ENCODE measurements at regions not wholly inside any gene's neighbourhood (a gene's known extent, or its start where the extent isn't known, plus 50 kb on each side); places are given as distances from the start of the nearest gene placed in this dataset.

DNA sequence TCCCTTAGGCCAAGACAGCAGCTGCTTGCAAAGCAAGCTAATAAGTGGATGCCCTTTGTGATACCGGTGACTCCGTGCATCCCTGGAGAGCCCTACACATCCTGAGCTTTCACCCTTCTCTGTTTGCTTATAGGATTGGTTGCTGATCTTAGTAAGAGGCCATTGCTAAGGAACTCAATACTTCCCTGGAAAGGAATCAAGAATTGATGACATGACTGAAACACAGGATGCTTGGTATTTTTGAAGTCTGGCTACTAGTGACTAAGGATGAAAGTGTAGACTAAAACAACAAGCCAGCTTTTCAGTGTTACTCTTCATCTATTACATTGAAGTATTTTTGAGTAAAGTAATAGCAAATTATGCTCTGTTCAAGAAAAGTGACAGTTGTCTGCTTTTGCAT, 123.0 kb upstream of the SERPINE2 start:
- Histone ChIP-seq H3K4me3 (ENCODE audit: extremely low read depth in 1 of 4, insufficient read depth in 2 of 4, low read depth in 3 of 4, low read length in 4 of 4) (no peak overlapping the region), H2AFZ (ENCODE audit: low read length) (no peak overlapping the region), H3K14ac (ENCODE audit: insufficient read length) (no peak overlapping the region), H3K23me2 (ENCODE audit: low read depth, low read length) (no peaks in the 10 kb centered on the region), H3K9me3 (ENCODE audit: insufficient read depth in 2 of 2, low read depth in 1 of 2, low read length in 1 of 2) (no peaks in the 10 kb centered on the region), H2BK15ac (ENCODE audit: low read length) (no peak overlapping the region), H3K79me1 (ENCODE audit: low read depth, low read length) (no peaks in the 10 kb centered on the region), H3K4ac (replicated peaks; ENCODE audit: insufficient read length, low read depth, low read length) (no peak overlapping the region), H3K4me1 (replicated peaks in 1 of 4; ENCODE audit: control insufficient read depth in 3 of 4, insufficient read depth in 4 of 4, low read length in 3 of 4) (no peaks in the 10 kb centered on the region), H2BK20ac (ENCODE audit: low read length) (no peak overlapping the region), H2BK12ac (ENCODE audit: low read depth, low read length) (no peak overlapping the region), H4K5ac (ENCODE audit: insufficient read length, low read depth, low read length) (no peak overlapping the region), H3K56ac (replicated peaks; ENCODE audit: insufficient read length, low read depth, low read length) (no peak overlapping the region), H3K18ac (ENCODE audit: extremely low read depth, low read length) (no peak overlapping the region), H3K9ac (replicated peaks in 1 of 4; ENCODE audit: extremely low read depth in 1 of 4, low read depth in 3 of 4, low read length in 3 of 4) (no peak overlapping the region), H3K27me3 (replicated peaks in 1 of 4; ENCODE audit: control insufficient read depth in 3 of 4, extremely low read depth in 1 of 4, insufficient read depth in 3 of 4, low read length in 3 of 4) (no peaks in the 10 kb centered on the region), H4K20me1 (replicated peaks in 1 of 2; ENCODE audit: control insufficient read depth in 1 of 2, insufficient read depth in 2 of 2, low read length in 2 of 2) (no peaks in the 10 kb centered on the region), H3K79me2 (ENCODE audit: control insufficient read depth in 1 of 2, insufficient read depth in 2 of 2, low read length in 2 of 2) (no peaks in the 10 kb centered on the region), H4K8ac (ENCODE audit: extremely low read depth, insufficient read depth, low read length) (no peak overlapping the region), H2BK120ac (replicated peaks; ENCODE audit: low read depth, low read length) (no peak overlapping the region), H3K36me3 (ENCODE audit: control insufficient read depth in 2 of 4, insufficient read depth in 4 of 4, low read length in 3 of 4) (no peaks in the 10 kb centered on the region), H4K91ac (replicated peaks; ENCODE audit: insufficient read length, low read length) (no peak overlapping the region), H3K4me2 (ENCODE audit: insufficient read depth in 1 of 2, low read depth in 2 of 2, low read length in 2 of 2) (no peak overlapping the region), H3K23ac (ENCODE audit: insufficient read length) (no peak overlapping the region), H2AK5ac (ENCODE audit: low read depth, low read length) (no peak overlapping the region), H3K27ac (ENCODE audit: low read depth, low read length) (no peak overlapping the region), H2BK5ac (ENCODE audit: low read depth, low read length) (no peak overlapping the region)
- POLR2A ChIA-PET (ENCODE audit: partially characterized antibody): no interaction called here
- CTCF ChIA-PET (ENCODE audit: partially characterized antibody): interaction anchor here (1.4 kb wide), 1 partner anchor 168 kb away, joined by 3 read pairs; no protein-coding TSS in a partner anchor
- WGBS, 2 experiments (ENCODE audit: extremely low coverage in 1 of 2, insufficient coverage in 1 of 2, insufficient read length in 1 of 2, insufficient replicate concordance in 2 of 2, low coverage in 1 of 2, low lambda C conversion rate in 2 of 2, missing lambda C conversion rate in 1 of 2): 95% methylated on average over 2 of the region's 2 CpGs; no CpG with 5 or more reads in 1 of the 2 experiments
- FAIRE-seq (no peak), DNase-seq (ENCODE audit: low read depth in 1 of 2, low spot score in 2 of 2) (peak in 1 of 2 experiments; percentile 6)
- TF ChIP-seq E2F6 (IDR thresholded peaks at IDR 0.05) (no peak), SIX5 (IDR thresholded peaks at IDR 0.05; ENCODE audit: low read depth, low read length) (no peak), CREB1 (IDR thresholded peaks at IDR 0.05) (no peak), HDAC2 (IDR thresholded peaks at IDR 0.05; ENCODE audit: borderline replicate concordance in 1 of 2, low read depth in 2 of 2, low read length in 2 of 2) (no peak), SUZ12 (IDR thresholded peaks at IDR 0.05; ENCODE audit: low read length) (no peak), NRF1 (IDR thresholded peaks at IDR 0.05; ENCODE audit: low read depth, low read length) (no peak), EZH2 (IDR thresholded peaks at IDR 0.05; ENCODE audit: low read depth, low read length, severe bottlenecking) (no peak), JUND (IDR thresholded peaks at IDR 0.05; ENCODE audit: low read length) (no peak), CEBPB (IDR thresholded peaks at IDR 0.05; ENCODE audit: low read depth, low read length) (no peak), CTBP2 (IDR thresholded peaks at IDR 0.05; ENCODE audit: borderline replicate concordance, insufficient read depth, insufficient read length, low read length) (no peak), POLR2A (IDR thresholded peaks at IDR 0.05; ENCODE audit: control extremely low read depth in 1 of 2, low read depth in 2 of 2, low read length in 2 of 2) (no peak), ZNF274 (IDR thresholded peaks at IDR 0.05; ENCODE audit: borderline replicate concordance, extremely low read depth, low read length) (no peak), TEAD4 (IDR thresholded peaks at IDR 0.05; ENCODE audit: low read depth, low read length) (no peak), SP4 (IDR thresholded peaks at IDR 0.05; ENCODE audit: low read length) (no peak), RFX5 (IDR thresholded peaks at IDR 0.05; ENCODE audit: borderline replicate concordance, low read depth, low read length) (no peak)
